Colonic mucosa (tissue), 4 donors: ENCODE measurements at regions not wholly inside any gene's neighbourhood (a gene's known extent, or its start where the extent isn't known, plus 50 kb on each side); places are given as distances from the start of the nearest gene placed in this dataset.

ENCODE experiments used
- DNase-seq: peaks from one replicate; pipeline ENCODE4 v3.0.0-alpha.2; 2020
- H3K27ac ChIP-seq: fragments of 200-600 bp; one replicate; pipeline ENCODE4 v1.8.0; 2021
- H3K27me3 ChIP-seq: fragments of 200-600 bp; one replicate; pipeline ENCODE4 v1.8.0; 2021
- H3K36me3 ChIP-seq: fragments of 200-600 bp; one replicate; pipeline ENCODE4 v1.8.0; 2021
- H3K4me1 ChIP-seq: fragments of 200-600 bp; one replicate; pipeline ENCODE4 v1.8.0; 2021; ENCODE audit warnings: mild to moderate bottlenecking
- H3K4me3 ChIP-seq: fragments of 200-600 bp; one replicate; pipeline ENCODE4 v1.8.0; 2021
- H3K9ac ChIP-seq, 2 donors: one replicate each; pipeline ENCODE4 v1.7.0; 2013; ENCODE audit warnings: control low read depth in 2 of 2, low read depth in 2 of 2, low read length in 2 of 2
- H3K9me3 ChIP-seq: fragments of 200-600 bp; one replicate; pipeline ENCODE4 v1.8.0; 2021
- intact Hi-C: fragments of 100-400 bp; cut with DNase I; formaldehyde crosslinking; loops from one replicate; pipeline ENCODE4 v1.14.1; 2022
- TF ChIP-seq, protein P1 (sequence below): fragments of 200-600 bp; IDR thresholded peaks from one replicate; pipeline ENCODE4 v1.8.0; 2022; ENCODE audit warnings: antibody characterized with exemption, mild to moderate bottlenecking
- donor health status: healthy.
- donor health status: DM: no; HTN: no; CAD: no.
- donor health status: DM: no; HTN: no; CAD: no.

DNA sequence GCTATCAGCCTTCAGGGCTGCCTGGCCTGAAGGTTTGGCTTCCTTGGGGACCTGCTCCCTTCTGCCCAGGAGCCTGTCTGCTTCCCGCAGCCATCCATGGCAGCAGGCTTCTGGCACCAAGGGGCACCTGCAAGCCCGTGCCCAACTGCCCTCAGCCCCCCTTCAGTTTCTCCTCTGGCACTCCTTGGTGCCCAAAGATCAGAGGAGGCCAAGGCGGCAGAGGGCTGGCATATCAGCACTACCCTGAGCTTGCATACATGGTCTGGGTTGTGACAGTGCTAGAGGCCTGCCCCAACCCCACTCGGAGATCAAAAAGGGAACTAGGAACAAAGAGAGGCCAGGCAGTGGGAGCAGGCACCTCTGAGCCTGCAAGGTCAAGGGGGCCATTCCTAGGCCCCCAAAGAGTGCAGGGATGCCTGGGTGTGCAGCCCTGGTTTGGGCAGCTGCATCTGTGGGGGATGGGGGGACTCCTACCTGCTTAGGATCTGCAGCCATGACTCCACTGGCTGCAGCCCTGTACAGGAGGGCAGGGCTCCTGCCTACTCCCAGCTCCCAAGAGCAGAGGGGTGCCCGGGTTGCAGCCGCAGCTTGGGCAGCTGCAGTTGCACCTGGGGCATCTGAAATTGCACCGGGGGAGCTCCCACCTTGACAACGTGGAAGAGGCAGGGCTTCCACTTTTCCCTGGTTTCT is 76.2 kb upstream of the TP63 start:
- intact Hi-C loops = no loop called here
- Histone ChIP-seq H3K9ac (no peak overlapping the region), H3K27me3 (no peaks in the 10 kb centered on the region), H3K27ac (no peak overlapping the region), H3K4me1 (no peaks in the 10 kb centered on the region), H3K36me3 (no peaks in the 10 kb centered on the region), H3K4me3 (no peak overlapping the region), H3K9me3 (no peaks in the 10 kb centered on the region)
- TF ChIP-seq, protein P1, sequence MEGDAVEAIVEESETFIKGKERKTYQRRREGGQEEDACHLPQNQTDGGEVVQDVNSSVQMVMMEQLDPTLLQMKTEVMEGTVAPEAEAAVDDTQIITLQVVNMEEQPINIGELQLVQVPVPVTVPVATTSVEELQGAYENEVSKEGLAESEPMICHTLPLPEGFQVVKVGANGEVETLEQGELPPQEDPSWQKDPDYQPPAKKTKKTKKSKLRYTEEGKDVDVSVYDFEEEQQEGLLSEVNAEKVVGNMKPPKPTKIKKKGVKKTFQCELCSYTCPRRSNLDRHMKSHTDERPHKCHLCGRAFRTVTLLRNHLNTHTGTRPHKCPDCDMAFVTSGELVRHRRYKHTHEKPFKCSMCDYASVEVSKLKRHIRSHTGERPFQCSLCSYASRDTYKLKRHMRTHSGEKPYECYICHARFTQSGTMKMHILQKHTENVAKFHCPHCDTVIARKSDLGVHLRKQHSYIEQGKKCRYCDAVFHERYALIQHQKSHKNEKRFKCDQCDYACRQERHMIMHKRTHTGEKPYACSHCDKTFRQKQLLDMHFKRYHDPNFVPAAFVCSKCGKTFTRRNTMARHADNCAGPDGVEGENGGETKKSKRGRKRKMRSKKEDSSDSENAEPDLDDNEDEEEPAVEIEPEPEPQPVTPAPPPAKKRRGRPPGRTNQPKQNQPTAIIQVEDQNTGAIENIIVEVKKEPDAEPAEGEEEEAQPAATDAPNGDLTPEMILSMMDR = no peak
- no peak for DNase-seq

DNA sequence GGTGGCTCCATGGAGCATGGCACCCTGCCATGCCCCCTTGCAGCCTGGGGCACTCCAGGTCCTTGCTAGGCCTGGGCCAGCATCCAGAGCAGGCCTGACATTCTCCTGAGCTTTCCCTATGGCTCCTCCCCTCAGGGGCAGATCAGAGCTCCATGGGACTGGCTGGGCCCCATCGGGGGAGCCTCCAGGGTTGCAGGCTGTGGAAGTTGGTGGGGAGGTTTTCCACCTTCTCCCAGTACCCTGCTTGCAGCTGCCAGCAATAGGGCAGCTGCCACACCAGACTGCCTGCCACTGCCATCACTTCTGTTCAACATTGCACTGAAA is 75.7 kb upstream of the TP63 start:
- no peak for DNase-seq
- intact Hi-C loops = no loop called here
- no peak overlapping the region for H3K9ac ChIP-seq
- H3K27me3 ChIP-seq = no peaks in the 10 kb centered on the region
- no peak overlapping the region for H3K27ac ChIP-seq
- no peaks in the 10 kb centered on the region for H3K9me3 ChIP-seq
- no peak overlapping the region for H3K4me3 ChIP-seq
- H3K4me1 ChIP-seq = no peaks in the 10 kb centered on the region
- no peaks in the 10 kb centered on the region for H3K36me3 ChIP-seq
- TF ChIP-seq, protein P1 = no peak

DNA sequence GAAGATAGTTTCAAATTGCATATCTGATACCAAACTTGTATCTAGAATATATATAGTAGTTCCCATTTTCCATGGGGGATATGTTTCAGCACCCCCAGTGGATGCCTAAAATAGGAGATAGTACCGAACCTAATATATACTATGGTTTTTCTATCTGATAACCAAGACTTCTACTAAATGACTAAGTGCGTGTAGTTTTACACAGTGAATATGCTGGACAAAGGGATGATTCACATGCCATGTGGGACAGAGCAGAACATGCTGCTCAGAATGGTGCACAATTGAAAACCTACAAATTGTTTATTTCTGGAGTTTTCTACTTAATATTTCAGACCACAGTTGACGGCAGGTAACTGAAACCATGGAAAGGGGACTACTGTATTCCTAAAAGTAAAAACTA is 73.4 kb upstream of the TP63 start:
- no peak overlapping the region for H3K27ac ChIP-seq
- no peaks in the 10 kb centered on the region for H3K36me3 ChIP-seq
- no peak overlapping the region for H3K9ac ChIP-seq
- H3K4me1 ChIP-seq = no peaks in the 10 kb centered on the region
- no peak overlapping the region for H3K4me3 ChIP-seq
- no peak for DNase-seq
- intact Hi-C loops = no loop called here
- TF ChIP-seq, protein P1 = no peak
- H3K27me3 ChIP-seq = no peaks in the 10 kb centered on the region
- H3K9me3 ChIP-seq = no peaks in the 10 kb centered on the region

GRCh38 chr3:189561256-189561655 is 69.9 kb upstream of the TP63 start:
- H3K9me3 ChIP-seq = no peaks in the 10 kb centered on the region
- H3K4me1 ChIP-seq = no peaks in the 10 kb centered on the region
- no peaks in the 10 kb centered on the region for H3K27me3 ChIP-seq
- intact Hi-C loops = no loop called here
- H3K4me3 ChIP-seq = no peak overlapping the region
- no peaks in the 10 kb centered on the region for H3K36me3 ChIP-seq
- TF ChIP-seq, protein P1 = no peak
- no peak overlapping the region for H3K27ac ChIP-seq
- no peak overlapping the region for H3K9ac ChIP-seq
- DNase-seq = no peak

GRCh38 chr3:189563853-189564563 is 67.2 kb upstream of the TP63 start:
- H3K4me1 ChIP-seq = no peaks in the 10 kb centered on the region
- H3K9me3 ChIP-seq = no peaks in the 10 kb centered on the region
- TF ChIP-seq, protein P1 = no peak
- no peak overlapping the region for H3K4me3 ChIP-seq
- no peaks in the 10 kb centered on the region for H3K27me3 ChIP-seq
- no peak overlapping the region for H3K9ac ChIP-seq
- DNase-seq = no peak
- no peaks in the 10 kb centered on the region for H3K36me3 ChIP-seq
- no peak overlapping the region for H3K27ac ChIP-seq
- intact Hi-C loops = no loop called here
